Stimulated activated CD4-positive, alpha-beta T cell treated with anti-CD3 and anti-CD28 coated beads, Interleukin-12 subunit alpha, Interleukin-12 subunit beta, amount 100 ng/mL, for 48 hours (primary cell): ENCODE measurements at regions not wholly inside any gene's neighbourhood (a gene's known extent, or its start where the extent isn't known, plus 50 kb on each side); places are given as distances from the start of the nearest gene placed in this dataset.
A peak's percentile ranks its signal among the peaks of the same experiment; 100 is the strongest.

ENCODE experiments used
- DNase-seq, 3 donors: peaks; one replicate each; pipeline ENCODE4 v3.0.0-alpha.2; 2020; ENCODE audit warnings: low read depth in 2 of 3, low spot score in 1 of 3

GRCh38 chr6:28766426-28766825, 157.4 kb downstream of the TRIM27 start:
- no peak for DNase-seq

- DNase-seq = no peak
Observed at GRCh38 chr6:28767133-28767532, 156.7 kb downstream of the TRIM27 start.

- no peak for DNase-seq
Observed at GRCh38 chr6:28767691-28768090, 156.1 kb downstream of the TRIM27 start.

GRCh38 chr6:28768187-28768913, 155.4 kb downstream of the TRIM27 start:
- no peak for DNase-seq

GRCh38 chr6:28769626-28770402, 154.0 kb downstream of the TRIM27 start:
- no peak for DNase-seq

- DNase-seq = no peak
Observed at GRCh38 chr6:28770732-28771131, 153.1 kb downstream of the TRIM27 start.

GRCh38 chr6:28771401-28772267, 152.2 kb downstream of the TRIM27 start:
- no peak for DNase-seq

GRCh38 chr6:28772480-28773381, 151.1 kb downstream of the TRIM27 start:
- no peak for DNase-seq

GRCh38 chr6:28774292-28775051, 149.3 kb downstream of the TRIM27 start:
- no peak for DNase-seq

GRCh38 chr6:28775052-28775376, 148.8 kb downstream of the TRIM27 start:
- no peak for DNase-seq

- DNase-seq = no peak
Observed at GRCh38 chr6:28775405-28776129, 148.2 kb downstream of the TRIM27 start.

- DNase-seq = no peak
Observed at GRCh38 chr6:28776269-28777146, 147.3 kb downstream of the TRIM27 start.

GRCh38 chr6:28777147-28777461, 146.7 kb downstream of the TRIM27 start:
- DNase-seq = no peak

GRCh38 chr6:28782113-28782673, 141.6 kb downstream of the TRIM27 start:
- DNase-seq = no peak

GRCh38 chr6:28785962-28786679, 137.7 kb downstream of the TRIM27 start:
- no peak for DNase-seq

- DNase-seq = peak in 1 of 3 donors; percentile 51
Observed at GRCh38 chr6:28789553-28790083, 134.2 kb downstream of the TRIM27 start.

- DNase-seq = no peak
Observed at GRCh38 chr6:28791002-28791383, 132.8 kb downstream of the TRIM27 start.
